ENCODE measurements at regions not wholly inside any gene's neighbourhood (a gene's known extent, or its start where the extent isn't known, plus 50 kb on each side); places are given as distances from the start of the nearest gene placed in this dataset.

DNA sequence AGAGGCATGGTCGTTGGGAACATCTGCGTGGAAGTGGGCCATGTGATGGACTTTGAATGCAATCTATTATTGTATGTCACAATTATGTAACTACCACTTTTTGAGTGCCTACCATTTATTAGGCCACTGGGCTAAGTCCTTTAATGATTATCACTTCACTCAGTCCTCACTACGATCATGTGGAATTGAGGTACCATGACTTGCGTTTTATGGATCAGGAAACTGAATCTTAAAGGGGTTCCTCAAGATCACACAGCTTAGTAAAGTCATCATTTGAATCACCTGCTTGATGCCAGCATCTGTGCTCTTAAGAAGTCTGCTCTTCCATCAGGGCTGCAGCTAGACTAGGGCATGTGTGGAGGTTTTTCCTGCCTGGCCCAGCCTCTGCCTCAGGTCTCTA lies 136.7 kb downstream of the DAD1 start:
- DNase-seq (ENCODE audit: low spot score), result no peak

DNA sequence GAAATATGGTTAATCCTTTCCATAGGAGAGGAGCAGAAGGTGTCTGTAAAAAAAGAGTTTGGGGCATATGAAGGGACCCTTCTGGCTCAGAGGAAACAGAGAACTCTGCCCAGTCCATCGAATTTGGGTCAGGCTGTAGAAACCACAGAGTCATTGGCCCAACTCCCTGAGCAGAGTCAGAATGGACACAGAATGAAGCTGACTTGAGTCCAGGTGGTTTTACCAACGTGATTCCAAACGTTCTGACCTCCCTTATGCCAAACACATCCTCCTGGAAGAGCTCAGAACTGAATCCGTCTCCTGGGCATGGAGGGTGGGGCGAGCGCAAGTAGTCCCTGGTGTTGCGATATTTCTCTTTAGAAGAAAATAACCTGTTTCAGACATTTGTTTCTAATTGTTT lies 138.8 kb downstream of the DAD1 start:
- DNase-seq (ENCODE audit: low spot score), result no peak

DNA sequence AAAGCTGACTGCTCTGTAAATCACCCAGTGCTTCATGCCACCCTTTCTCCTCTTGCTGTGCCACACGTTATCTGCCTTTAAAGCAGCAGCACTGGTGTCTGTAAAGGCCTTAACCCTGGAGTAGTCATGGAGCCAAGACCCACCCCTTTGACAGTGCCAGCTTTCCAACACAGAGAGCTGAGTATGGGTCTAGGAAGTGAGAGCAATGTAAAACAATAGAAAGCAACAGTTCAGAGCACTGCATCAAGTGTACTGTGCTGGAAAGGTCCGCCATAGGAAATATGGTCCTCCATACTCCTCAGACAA lies 139.5 kb downstream of the DAD1 start:
- DNase-seq (ENCODE audit: low spot score), result no peak

DNA sequence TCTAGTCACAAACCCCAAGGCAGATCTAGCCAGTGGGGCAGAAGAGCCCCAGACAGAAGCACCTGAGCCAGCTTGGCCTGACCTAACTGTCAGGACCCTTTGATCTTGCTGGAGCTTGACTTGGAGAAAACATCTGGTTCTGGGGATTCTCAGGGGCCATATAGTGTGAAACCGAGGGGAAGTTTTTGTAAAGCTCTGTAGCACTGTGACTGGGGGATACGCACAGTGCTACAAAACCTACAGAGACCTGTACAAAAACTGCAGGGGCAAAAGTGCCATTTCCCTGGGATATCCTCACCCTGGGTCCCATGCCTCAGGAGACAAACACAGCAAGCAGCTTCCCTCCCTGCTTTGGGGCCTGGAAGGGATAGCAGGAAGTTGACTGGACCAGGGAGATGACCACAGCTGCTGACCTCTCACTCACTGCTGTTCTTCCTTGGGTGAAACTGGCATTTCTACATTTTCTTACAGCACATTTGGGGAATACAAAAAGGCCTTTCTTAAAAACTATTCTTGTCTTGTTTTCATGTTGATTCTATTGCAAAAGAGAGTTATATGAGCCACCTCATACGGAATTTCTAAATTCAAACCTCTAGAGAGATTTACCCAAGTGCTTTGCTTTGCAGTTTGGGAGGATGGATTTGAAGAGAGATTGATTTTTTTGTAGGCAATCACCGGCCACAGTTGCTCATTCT lies 140.0 kb downstream of the DAD1 start:
- DNase-seq (ENCODE audit: low spot score), result peak; percentile 9

DNA sequence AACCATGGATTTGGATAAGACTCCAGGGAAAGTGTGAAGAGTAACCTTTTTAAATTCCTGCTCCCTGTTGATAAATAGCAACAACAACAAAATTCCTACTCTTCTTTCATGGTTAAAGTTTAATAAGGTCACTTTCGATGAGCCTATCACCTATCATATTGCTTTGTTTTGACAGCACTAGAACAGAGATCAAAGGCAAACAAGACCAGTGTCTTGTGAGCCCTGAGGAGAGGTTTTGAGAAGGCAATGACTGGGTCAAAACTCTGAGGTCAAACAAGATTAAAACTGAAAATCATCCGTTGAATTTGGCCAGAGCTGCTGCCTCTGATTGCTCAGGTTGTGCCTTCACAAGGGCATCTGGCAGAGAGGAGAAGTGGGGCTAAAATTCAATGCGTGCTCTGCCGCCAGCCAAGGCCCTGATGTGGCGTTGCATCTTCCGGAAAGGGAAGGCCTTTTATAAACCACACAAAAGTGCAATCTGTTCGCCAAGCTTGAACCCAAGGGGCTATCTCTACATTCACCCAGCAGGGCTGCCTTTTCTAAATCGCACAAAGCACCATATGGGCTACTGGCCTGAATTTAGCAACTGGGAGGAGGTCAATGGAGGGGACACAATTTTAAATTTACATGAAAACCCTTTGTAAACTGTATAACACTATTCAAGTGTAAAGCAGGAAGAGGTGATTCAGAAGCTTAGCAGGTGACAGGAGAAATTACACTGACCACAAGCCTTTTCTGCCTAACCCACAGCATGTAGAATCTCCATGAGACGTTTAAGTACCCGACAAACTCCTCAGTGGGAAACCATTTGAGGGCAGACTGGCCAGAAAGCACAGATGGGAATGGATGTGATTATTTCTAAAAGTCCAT lies 140.8 kb downstream of the DAD1 start:
- DNase-seq (ENCODE audit: low spot score), result peak; percentile 24

DNA sequence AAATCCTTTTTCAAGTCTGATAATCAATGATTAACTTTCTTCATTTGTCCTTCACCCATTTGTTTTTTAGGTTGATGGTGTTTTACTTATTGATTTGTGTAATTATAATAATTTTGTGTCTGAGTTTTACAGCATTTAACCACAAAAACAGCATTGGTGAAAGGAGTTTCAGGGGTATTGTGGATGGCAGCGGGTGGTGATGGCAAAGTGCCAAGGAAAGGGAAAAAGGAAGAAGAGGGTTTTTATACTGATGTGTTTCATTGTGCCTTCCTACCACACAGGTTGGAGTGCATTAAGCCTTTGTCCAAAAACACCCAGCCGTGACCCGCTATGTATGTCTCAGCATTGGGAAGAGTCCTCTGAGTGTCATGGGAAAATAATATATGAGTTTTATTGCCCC lies 150.3 kb downstream of the DAD1 start:
- no peak for DNase-seq (ENCODE audit: low spot score)

DNA sequence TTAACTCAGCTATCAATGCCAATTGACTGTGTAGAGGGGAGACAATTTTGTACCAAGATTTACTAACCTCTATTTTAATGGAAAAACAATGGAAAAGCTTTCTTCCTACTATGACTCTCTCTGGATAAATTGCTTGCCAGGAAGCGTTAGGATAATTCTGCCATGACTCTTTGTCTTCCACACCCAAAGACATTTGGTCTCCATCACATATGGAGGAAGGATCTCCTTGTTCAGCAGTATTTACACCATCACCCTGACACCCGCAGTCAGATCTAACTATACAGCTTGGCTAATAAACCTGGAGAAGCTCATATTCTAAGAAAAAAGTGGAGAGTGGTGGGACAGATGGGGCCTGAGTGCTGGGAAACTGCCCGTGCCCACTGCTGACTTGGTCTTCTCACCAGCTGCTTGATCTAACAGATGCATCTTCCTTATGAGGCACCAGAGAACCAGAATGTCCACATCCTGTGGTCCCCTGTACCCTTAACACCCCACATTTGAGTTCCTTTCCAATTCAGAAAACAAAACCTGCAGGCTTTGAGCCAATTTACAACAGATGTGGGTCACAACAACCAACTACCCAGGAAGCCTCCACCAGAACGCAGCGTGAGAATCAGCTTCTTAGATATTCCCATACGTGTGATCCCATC lies 154.0 kb downstream of the DAD1 start:
- DNase-seq (ENCODE audit: low spot score), result no peak

DNA sequence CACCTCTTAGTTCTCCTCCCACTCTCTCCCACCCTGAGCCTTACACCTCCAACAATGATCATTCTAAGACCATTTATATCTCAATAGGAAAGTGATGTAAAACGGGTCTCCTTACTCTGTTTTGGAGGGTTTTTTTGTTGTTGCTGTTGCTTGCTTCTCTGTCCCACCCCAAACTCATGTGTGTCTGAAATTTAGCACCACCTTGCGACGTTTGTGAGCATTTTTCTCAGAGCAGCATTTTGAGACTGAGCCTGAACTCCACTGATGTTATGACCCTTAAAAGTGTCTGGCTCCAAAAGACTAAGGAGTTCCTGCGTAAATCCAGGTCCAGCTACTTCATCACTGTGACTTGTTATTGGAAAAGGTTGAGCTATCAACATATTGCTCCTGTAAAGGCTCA lies 155.0 kb downstream of the DAD1 start:
- DNase-seq (ENCODE audit: low spot score), result no peak

DNA sequence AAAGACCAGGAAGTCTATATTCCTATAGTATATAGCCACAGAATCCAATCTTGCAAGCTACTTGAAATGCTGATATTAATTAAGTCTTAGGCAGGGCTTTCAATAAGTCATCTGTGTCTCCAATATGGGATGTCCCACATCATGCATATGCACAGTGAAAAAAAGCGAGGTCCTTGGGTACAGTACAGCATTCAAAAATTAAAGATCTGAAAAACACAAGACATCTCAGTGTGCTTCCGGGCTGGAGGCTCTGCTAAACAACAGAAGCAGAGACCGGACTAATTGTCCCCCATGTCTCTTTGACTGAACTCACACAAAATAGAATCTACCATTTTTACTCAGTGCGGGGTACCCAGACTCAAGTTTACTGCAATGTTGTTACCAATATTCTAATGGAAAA lies 156.0 kb downstream of the DAD1 start:
- peak; percentile 19 for DNase-seq (ENCODE audit: low spot score)

DNA sequence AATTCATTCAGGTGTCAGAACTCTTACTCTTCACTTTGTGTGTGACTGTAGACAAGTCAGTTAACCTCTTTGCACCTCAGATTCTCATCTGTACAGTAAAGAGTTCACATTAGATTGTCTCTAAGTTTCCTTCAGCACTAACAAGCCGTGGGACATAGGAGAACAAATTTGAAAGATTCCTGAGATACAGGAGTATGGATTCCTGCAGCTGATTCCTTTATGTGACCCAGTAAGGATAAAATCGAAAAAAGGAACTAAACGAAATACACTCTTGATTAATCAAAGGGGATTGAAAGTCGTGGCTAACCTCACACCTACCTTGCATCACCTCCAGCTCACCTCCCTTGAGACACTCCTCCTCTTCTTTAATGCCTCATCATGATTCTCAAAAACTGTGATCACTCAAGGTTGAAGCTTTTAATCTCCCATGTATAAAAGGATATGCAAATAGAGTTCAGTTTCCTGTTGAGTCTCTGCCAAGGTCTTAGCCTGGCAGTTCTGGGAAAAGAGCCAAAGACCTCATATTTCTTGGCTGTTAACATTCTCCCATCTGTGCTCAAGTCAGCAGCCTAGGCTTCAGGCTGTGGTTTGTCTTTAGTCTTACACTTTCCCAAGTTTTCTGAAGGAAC lies 156.6 kb downstream of the DAD1 start:
- DNase-seq (ENCODE audit: low spot score), result peak; percentile 54

DNA sequence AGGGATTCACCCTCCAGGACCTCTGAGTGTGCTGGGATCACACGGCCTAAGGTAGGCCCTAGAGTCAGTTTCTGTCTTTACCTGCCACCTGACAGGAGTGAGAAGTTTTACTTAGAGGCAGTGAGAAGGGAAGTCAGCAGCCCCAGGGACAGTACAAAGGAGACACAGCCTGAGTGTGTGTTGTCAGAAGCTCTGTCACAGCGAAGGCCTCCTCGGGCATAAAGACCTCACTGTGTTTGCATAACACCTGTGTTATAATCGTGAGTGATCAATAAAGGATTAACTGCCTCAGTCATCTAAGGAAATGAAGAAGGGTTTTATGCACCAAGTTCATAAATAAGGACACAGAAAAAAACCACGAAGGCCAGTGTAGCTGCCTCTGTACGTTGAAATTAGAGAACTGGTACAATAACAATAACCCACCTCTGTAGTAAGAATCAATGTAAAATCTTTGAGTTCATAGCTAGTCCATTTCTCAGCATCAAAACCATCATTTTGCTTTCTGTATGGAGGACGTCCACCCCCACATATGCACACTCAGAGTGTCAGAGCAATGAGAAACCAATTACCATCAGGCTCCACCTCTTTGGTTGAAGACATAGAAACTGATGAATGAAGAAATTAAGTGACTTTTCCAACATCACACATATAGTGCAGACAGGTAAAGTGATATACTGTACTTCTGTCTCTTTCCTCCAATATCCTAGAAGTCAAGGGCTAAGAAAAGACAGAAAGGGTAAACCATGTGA lies 159.3 kb downstream of the DAD1 start:
- DNase-seq (ENCODE audit: low spot score), result no peak

DNA sequence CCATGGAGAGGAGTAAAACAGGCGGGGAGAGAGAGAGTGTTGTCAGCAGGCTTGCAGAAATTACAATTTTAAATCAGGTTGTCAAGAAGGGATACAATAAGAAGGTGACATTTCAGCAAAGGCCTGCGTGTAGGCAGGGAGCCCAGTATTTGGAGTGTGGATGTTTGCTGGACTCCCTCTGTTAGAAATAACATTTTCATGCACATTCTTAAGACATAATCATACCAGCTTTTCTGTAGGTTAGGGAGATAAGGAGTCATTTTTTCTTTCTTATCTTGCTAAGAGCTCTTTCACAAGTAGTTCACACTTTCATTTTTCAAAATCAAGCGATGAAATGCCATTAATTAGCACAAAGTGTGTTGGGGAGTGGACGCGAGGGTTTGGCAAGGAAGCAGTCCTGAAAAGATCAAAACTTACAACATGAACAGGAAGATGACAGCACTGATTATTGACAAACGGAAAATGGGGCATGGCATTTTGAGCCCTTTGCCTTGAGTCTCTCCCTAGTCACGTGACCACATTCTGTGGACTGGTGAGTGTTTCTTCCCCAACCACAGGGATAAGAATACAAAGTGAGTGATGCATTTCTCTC lies 160.2 kb downstream of the DAD1 start:
- no peak for DNase-seq (ENCODE audit: low spot score)

DNA sequence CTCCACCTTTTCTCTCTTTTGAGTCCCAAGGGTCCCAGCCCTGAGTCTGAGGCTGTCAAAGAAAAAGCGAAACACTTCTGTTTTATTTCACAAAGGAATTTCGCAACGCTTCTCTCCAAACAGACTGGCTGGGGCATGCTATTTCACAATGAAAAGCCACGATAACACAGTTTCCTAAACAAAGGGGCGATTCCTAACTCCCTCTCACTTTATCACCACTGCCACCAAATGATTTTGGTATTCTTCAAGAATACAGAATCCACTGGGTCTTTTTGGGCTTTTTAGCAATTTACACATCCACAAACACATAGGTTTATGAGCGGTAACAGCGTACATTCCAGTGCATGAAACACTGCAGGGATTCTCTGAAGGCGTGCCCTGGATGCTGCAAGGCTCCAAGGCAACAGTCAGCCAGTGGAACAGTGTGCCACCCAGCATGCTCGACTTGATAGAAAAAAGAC lies 161.2 kb downstream of the DAD1 start:
- no peak for DNase-seq (ENCODE audit: low spot score)

DNA sequence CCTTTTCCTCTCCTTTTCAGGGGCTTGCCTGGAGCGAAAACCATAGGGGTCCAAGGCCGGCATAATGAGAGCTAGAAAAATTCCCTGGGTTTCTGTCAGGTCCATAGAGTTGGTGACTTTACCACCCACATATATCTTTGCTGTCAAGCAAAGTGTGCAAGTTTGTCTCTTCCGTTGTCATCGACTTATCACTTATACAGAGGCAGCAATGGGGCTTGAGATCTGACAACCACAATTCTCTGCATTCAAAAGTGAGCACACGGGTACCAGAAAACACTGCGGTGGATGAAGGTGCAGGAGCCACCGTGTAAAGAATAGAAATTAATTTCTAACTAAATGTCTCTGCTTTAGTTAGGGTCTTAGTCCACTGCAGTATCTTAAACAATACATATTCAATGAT lies 162.3 kb downstream of the DAD1 start:
- no peak for DNase-seq (ENCODE audit: low spot score)

DNA sequence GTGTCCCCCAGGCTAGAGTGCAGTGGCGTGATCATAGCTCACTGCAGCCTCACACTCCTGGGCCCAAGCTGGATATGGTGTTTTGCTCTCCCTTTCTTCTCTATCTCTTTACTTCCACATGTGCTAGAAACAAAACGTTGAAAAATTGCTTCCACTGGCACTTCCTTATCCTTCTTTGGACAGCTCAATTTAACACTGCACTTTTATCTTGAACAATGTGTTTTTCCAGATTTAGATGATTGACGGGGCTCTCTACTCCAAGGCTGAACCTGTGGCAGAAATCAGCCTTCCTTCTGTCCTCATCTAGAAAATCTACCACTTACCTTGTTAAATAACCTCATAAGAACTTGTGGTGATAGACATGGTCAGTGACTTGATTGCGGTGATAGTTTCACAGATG lies 165.1 kb downstream of the DAD1 start:
- no peak for DNase-seq (ENCODE audit: low spot score)

DNA sequence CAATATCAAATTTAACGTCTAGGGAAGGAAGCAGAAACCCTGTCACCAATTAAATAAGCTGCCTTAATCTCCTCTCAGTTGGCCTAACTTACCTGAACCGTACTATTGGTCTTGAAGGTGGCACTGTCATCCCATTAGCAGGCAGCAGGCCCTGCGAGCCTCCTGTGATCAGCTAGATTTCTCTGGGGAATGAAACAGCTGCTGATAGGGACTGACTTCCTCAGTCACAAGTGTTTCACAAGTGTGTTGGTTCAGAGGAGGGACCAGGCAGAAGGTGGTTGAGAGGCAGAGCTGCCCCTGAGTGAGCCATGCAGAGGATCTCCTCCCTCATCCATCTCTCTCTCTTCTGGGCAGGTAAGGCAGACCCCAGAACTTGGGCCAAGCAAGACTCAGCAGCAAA lies 166.8 kb downstream of the DAD1 start:
- DNase-seq (ENCODE audit: low spot score), result peak; percentile 75

DNA sequence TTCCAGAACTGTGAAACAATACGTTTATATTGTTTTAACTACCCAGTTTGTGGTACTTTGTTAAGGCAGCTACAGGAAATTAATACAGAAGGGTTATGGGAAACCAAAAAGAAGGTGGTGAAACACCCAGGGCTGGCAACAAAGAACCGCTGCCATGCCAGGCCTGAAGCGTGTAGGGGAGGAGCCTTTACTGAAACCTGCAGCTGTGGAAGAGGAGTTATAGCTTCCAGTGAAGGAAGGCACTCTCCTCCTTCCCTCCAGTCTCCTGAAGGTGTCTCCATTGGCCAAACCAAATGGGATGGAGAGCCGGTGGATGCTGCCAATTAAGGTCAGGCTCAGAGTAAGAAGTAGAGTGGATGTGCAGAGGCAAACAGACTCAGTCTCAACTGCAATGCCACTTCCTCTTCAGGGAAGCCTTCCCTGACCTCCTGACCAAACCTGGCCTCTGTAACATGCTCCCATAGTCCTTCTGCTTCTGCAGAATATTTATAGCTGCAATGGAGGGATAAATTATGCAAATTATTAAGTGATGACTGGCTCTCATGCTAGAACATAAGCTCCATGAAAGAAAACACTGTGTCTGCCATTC lies 168.3 kb downstream of the DAD1 start:
- no peak for DNase-seq (ENCODE audit: low spot score)

DNA sequence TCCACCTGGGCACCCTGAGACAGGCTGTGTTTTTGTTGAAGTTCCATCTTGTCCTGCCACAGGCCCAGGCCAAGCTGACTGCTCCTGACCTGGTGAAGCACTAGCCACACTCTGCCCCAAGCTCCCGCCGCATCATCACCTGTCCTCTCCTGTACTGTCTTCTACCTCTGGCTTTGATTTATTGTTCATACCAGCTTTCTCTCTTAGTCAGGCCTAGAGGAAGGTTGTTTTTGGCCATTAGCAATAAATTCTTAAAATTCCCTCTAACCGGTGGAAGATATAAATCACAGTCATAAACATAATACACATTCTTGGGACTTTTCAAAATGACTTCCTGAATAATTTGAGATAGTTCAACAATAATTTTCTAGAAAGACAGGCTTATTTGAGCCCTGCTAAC lies 169.4 kb downstream of the DAD1 start:
- no peak for DNase-seq (ENCODE audit: low spot score)

DNA sequence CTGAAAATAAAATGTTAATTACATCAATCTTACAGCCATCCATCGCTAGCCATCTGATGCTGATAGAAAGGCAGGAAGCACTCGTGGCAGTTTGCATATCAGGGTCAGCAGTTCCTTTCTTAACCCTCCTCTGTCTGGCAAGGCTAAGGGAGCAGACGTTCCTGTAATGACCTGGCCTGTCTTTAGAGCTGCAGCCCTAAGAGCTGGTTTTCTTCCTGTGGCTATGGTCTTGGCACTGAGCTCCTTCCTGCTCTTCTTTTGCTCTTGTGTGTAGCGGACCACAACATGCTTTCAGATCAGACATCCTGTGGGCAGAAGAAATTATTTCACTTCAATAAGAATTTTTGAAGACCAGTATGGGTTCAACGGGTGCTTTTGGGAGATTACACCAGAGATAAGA lies 170.4 kb downstream of the DAD1 start:
- DNase-seq (ENCODE audit: low spot score), result peak; percentile 38

DNA sequence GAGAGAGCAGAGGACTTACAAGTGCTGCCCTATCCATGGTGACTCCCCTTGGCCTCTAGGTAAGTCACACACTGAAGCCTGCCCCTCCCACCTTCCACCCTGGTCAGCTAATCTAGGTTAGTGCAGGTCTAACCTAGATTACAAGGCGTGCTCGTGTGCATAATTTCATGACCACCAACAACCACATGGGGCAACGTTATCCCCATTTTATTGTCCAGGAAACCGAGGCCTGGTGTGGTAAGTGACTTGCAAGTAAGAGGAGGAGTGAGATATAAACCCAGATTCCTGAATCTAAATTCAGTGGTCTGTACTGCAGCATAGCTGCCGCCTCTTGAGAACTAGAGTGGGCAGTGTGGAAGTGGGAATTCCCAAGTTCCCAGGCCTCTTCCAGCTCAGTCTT lies 171.1 kb downstream of the DAD1 start:
- no peak for DNase-seq (ENCODE audit: low spot score)

DNA sequence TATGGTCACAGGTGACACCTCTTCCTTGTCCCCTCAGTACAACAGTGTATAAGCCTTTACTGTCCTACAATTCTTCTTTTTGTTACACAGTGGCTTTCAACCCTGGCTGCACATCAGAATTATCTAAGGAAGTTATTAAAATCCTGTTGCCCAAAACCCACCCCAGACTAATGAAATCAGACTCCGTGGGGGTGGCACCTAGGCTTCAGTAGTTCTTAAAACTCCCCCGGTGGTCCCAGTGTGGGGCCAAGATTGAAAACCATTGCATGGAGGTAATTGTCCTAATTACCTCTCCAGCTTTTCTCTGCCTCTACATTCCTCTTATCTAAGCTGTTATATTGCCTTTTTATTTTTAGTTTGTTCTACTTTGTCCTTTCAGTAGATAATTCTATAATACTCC lies 172.8 kb downstream of the DAD1 start:
- no peak for DNase-seq (ENCODE audit: low spot score)

All from germinal center (tissue), 1 donor.